ENCODE measurements at regions not wholly inside any gene's neighbourhood (a gene's known extent, or its start where the extent isn't known, plus 50 kb on each side); places are given as distances from the start of the nearest gene placed in this dataset.
"Not testable (repeated sequence)": the region's sequence is repeated elsewhere in the genome, so short reads cannot be mapped to it uniquely, and the experiment has no call there.

DNA sequence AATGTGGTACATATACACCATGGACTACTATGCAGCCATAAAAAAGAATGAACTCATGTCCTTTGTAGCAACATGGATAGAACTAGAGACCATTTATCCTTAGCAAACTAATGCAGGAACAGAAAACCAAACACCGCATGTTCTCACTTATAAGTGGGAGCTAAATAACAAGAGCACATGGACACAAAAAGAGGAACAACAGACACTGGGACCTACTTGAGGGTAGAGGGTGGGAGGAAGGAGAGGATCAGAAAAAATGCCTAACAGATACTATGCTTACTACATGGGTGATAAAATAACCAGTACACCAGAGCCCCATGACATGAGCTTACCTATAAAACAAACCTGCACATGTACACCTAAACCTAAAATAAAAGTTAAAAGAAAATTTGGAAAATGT is 82.0 kb upstream of the ADRB2 start:
- not testable (repeated sequence) for DNase-seq

DNA sequence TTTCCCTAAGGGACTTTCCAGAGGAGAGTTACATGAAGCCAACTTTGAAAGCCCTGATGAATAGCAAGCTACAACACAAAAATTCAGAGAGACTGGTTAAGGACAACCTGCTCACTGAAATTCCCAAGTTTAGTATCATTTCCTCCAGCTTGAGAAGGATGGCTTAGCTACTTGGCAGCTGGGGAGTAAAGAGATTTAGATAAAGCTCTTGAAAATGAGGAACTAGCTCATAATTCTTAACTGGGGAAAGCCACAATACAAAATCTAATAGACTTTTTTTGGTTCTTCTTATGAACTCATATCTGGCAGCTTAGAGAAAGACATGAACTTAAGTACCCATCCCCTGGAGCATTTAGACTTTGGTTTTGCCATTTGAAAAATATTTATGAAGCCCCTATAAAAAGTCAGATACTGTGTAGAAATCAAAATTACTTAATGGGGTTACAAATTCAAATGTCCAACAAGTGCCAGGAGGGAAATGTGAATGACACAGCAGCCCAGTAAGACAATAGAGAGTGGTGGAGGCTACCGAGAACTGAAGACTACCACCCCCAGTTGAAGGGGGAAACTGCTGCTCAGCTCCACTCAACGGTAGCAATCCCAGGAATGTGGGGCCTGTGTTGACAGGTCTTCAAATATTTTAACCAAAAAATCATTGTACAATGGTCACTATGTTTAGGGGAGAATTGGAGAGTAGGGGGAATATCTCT is 79.4 kb upstream of the ADRB2 start:
- DNase-seq, result no peak

DNA sequence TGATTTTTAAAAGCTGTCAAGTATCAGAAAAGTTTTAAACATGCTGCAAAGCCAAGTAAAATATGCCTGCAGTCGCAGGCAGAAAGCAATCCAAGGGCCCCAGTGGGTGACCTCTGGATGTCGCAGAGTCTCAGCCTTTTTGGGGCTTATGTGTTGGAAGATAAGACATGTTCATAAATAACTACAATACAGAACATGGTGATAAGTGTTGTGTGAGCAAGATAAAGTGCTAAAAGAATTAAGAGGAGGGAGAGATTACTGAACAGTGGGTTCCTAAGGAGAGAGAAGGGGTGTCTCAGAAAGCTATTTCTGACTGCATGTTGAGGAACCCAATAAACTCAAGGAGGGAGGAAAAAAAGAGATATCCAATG is 78.9 kb upstream of the ADRB2 start:
- DNase-seq, result no peak

DNA sequence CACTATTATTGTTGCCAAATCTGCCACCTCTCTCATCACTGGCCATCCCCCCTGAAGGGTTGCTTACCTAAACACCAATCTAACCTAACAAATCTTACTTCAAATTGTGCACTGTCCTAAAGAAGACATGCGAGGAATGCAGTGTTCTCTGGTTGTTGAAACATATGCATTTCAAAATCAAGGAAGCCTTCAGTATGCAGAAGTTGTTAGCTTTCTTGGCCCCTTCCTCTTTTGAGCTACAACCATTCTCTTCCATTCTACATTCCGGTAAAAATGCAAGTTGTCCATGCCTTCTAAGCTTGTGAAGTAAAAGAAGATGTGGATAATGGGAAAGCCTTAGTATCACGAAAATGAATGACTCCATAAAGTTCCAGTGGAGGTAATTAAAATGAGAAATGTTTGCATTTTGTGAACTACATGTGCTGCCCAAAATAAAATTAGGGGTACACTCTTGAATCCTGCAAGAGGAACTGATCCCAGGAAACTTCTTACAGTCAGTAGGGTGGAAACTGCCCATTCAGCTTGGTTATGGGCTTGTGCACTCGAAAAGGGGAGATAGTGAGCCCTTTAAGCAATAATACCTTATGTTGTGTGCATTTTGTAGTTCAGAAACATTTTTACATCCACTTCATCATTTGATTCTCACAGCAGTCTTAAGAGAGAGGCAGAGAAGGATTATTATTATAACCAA is 77.6 kb upstream of the ADRB2 start:
- DNase-seq, result no peak

DNA sequence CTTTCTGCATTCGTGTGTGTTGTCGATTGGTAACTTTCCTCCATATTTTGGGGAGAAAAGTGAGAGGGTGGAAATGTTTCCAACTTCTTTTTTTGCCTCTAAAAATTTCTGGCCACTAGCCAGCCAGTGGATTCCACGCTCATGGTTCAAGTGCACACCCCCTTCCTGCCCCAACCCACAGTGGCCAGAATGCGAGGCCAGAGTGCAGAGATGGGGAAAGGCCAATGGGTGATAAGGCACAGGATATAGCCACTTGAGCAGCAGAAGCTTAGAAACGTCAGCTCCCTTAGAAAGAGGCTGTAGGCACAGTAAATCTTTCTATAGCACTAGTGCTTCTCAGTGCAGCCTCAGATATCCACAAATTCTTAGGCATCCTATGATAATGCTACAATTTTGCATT is 75.8 kb upstream of the ADRB2 start:
- DNase-seq, result no peak

DNA sequence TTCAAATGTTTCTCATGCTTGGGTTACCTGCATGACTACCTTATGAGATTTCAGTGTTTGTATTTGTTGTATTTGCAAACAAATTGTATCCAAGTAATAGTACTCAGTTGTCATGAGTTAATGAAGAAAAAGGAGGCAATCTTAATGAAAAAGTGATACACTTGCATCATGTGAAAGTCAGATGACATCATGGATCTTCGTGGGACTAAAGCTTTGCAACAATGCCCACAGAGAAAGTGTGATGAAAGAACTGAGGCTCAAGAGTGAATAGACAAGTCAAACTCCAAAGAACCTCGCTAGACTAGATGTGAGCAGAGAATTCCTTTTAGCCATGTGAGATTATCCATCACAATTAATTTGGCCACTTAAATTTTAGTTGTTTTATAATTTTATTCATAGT is 75.4 kb upstream of the ADRB2 start:
- DNase-seq, result no peak

DNA sequence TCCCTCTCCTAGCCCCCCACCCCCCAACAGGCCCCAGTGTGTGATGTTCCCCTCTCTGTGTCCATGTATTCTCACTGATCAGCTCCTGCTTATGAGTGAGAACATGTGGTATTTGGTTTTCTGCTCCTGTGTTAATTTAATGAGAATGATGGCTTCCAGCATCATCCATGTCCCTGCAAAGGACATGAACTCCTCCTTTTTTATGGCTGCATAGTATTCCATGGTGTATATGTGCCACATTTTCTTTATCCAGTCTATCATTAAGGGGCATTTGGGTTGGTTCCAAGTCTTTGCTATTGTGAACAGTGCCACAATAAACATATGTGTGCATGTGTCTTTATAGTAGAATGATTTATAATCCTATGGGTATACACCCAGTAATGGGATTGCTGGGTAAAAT is 74.0 kb upstream of the ADRB2 start:
- DNase-seq, result not testable (repeated sequence)

DNA sequence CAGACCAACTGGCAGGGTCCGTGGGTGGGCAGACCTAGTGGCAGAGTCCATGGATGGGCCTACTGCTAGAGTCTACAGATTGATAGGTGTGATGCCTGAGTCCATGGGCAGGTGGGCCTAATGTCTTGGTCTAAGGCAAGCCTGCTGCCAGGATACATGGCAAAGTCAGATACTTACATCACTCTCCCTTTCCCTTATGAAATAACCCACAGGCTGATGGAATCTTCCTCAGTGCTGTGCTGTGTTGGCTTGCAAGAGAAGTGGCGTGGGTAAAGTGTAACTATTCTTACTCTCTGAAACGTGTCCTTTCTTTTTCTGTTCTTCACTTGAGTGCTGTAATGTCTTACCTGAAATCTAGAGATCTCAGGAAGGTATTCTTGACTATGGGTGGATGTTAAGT is 67.3 kb upstream of the ADRB2 start:
- DNase-seq, result no peak

DNA sequence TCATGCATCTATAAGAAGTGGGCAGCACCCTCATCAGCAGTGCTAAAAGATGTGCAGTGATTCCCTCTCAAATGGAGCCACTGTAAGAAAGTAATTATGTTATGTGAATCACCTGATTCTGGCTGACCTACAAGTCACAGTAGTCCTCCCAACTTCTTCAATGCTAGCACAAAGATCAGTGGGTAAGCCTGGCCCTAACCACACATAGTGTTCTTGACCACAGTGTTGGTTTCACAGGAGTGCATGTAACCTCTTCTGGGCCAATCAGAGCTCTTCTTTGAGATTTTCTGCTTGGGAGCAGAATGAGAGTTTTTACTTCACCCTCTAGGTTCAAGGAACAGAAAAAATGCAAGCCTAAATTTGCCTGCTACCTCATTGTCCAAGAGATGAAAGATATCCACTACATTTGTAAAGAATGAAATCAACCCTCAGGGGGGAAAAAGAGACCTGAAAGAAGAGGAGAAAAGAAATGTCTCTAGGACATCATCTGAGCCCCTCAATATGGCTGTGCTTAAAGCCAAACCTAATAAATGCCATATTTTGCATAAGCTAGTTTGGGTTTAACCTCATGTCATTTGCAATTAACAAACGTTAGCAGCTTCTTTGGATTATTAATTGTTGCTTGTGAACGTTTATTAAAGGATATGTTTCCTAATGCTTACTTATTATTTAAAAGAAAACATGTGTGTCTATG is 65.3 kb upstream of the ADRB2 start:
- no peak for DNase-seq

DNA sequence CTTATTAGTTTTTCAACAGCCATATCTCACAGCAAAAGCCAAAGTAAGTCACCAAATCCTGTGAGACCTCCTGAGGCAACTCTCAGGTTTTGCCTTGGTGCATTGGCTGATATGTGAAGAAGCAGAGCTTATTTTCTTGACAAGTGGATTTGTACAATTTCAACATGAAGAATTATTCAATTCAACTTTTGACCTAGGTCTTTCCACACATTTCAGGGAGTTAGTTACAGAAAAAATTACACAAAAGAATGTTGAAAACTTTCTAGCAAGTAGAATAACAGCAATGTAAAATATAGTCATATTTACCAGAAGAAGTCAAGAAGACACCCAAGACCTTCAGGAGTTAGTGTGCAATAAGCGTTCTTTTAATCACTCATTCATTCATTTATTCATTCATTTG is 62.4 kb upstream of the ADRB2 start:
- DNase-seq, result no peak

DNA sequence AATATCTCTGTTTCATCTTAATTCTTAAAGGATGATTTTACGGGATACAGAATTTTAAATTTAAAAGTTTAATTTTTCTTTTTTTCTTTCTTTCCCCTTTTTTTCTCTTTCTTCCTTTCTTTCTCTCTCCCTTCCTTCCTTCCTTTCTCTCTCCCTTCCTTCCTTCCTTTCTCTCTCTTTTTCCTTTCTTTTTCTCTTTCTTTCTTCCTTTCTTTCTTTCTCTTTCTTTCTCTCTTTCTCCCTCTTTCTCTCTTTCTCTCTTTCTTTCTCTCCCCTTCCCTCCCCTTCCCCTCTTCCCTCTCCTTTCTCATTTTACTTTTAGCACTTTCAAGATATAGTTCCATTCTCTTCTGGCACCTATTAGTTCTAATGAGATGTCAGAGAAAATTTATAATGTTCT is 61.4 kb upstream of the ADRB2 start:
- DNase-seq, result no peak

DNA sequence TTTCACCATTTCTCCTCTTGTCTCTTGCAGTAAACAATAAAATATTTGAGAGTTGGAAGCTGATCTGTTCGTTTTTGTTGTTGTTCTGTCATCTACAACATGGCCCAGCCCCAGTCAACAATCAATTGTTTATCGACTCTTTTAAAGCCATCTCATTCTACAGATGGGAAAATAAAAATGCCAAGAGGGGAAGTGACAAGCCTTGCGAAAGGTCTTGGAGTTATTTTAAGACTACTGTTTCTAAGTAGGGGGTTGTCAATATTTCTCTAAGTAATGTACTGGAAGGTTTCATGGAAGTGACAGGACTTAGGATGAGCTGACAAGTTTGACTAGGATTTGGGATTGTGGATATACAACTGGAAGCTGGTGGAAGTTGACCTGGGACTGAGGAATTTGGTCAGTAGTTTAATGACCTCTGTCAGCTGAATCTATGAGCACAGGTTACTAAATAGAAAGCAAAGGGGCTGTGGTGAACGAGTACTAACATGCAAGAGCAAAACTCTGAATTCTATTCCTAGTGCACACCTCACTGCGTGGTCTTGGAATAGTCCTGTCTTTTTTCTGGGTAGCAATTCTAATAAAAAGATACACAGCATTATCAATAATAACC is 57.5 kb upstream of the ADRB2 start:
- no peak for DNase-seq

DNA sequence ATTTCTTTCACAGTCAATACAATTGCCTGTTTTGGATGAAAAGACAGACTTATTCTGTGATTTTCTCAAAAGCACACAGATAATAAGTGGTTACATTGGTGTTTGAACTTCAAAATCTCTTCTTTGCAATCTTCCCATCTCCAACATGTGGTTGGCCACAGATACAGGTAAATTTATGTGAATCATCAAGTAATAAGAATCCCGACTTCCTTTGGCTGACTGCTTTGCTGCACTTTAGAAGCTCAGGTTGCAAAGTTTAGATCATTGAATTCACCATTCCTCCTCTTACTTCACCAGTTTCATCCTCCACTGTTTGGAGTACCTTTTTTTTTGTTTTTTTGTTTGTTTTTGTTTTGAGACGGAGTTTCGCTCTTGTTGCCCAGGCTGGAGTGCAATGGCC is 56.5 kb upstream of the ADRB2 start:
- DNase-seq, result no peak

DNA sequence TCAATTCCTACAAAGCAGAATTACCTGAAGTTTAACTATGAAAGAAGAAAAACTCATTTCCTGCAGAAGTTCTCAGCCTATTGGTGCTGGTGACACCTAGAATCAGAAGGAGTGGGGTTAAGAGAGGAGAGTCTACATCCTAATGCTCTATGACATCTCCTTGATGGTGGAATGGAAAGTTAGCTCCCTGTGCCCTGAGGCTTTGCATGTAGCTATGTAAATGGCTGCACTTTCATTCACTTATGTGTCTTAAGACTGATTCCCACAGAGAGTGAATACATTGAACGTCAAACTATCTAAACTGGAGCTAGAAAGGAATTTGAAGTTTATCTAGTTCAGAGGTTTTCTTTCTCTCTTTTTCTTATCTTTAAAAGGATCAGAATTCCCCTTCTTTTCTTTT is 52.1 kb upstream of the ADRB2 start:
- no peak for DNase-seq

DNA sequence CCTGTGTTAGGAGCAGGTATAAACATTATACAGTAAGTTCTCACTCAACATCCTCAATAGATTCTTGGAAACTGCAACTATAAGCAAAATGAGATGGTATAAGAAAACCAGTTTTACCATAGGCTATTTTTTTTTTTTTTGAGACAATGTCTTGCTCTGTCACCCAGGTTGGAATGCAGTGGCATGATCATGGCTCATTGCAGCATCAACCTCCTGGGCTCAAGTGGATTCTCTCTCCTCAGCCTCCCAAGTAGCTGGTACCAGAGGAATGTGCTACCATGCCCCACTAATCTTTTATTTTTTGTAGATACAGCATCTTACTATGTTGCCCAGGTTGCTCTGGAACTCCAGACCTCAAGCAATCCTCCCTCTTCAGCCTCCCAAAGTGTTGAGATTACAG is 50.1 kb upstream of the ADRB2 start:
- DNase-seq, result no peak
